ENCODE measurements at regions not wholly inside any gene's neighbourhood (a gene's known extent, or its start where the extent isn't known, plus 50 kb on each side); places are given as distances from the start of the nearest gene placed in this dataset.

DNA sequence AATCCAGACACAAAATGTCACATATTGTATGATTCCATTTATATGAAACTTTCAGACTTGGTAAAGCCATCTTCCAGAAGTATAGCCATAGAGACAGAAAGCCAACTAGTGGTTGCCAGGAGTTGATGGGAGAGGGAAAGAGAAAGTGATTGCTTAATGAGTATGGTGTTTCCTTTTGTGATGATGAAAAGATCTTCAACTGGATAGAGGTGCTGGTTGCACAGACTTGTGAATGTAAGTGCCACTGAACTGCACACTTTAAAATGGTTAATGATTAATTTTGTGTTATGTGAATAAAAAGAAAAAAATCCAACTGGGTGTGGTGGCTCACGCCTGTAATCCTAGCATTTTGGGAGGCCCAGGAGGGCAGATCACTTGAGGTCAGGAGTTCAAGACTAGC lies 135.3 kb upstream of the SLC1A4 start:
- no peaks in the 10 kb centered on the region for H3K27me3 ChIP-seq (ENCODE audit: control insufficient read depth in 2 of 2, insufficient read depth in 2 of 2, low read length in 2 of 2)
- H3K36me3 ChIP-seq (ENCODE audit: control insufficient read depth in 2 of 3, insufficient read depth in 3 of 3, low read length in 3 of 3), result no peaks in the 10 kb centered on the region
- H3K4me3 Mint-ChIP-seq, result no peak overlapping the region
- H3K9me3 Mint-ChIP-seq, result peaks cover 0 to 1% (median 0%) of the 10 kb centered on the region in 11 donors
- peaks cover 2 to 25% (median 3%) of the 10 kb centered on the region in 7 donors for H3K4me1 Mint-ChIP-seq
- POLR2A ChIA-PET, result interaction anchor here (0.9 kb wide), 1 partner anchor 158 kb away, joined by 3 read pairs; no protein-coding TSS in a partner anchor
- no peaks in the 10 kb centered on the region for H3K4me1 ChIP-seq (ENCODE audit: control insufficient read depth in 2 of 2, insufficient read depth in 2 of 2, low read length in 2 of 2)
- no peak for DNase-seq
- H3K27me3 Mint-ChIP-seq, result peaks cover 1 to 17% (median 9%) of the 10 kb centered on the region in 5 donors
- ATAC-seq, result no peak
- peak overlapping the region in 2 of 9 donors; percentile 4 to 17 for H3K27ac Mint-ChIP-seq
- no peak overlapping the region for H3K4me3 ChIP-seq (ENCODE audit: low read length)
- no peaks in the 10 kb centered on the region for H3K36me3 Mint-ChIP-seq
- CTCF ChIA-PET, result no interaction called here
- no peak overlapping the region for H3K27ac ChIP-seq (ENCODE audit: low read depth, low read length)
- no peaks in the 10 kb centered on the region for H3K9me3 ChIP-seq (ENCODE audit: control insufficient read depth in 2 of 3, low read length in 3 of 3)
- intact Hi-C loops (cut with micrococcal nuclease), result no loop called here

DNA sequence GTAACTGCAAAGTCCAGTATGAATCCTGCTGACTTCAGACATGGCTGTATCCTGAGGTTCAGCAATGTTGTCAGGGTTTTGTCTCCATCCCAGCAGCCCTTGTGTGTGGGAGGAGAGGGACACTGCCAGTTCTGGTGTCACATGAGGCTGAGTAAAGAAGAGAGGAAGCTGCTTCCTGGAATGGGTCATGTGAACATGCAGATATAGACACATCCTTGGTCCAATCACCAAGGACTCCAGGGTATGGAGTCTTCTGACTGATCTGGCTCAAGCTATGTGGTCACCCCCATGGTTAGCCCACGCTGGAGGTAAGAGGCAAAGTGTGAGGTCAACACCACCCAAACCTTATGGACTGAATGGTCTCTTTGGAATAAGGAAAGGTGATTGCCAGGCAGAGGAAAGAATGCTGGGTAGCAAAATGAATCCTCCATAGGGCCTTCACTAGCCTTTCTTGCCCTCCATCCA lies 134.4 kb upstream of the SLC1A4 start:
- peak overlapping the region in 1 of 9 donors; percentile 29 for H3K27ac Mint-ChIP-seq
- peaks cover 0 to 1% (median 0%) of the 10 kb centered on the region in 11 donors for H3K9me3 Mint-ChIP-seq
- H3K4me1 ChIP-seq (ENCODE audit: control insufficient read depth in 2 of 2, insufficient read depth in 2 of 2, low read length in 2 of 2), result peaks cover 0 to 4% of the 10 kb centered on the region in 2 donors
- intact Hi-C loops (cut with micrococcal nuclease), result no loop called here
- no peaks in the 10 kb centered on the region for H3K9me3 ChIP-seq (ENCODE audit: control insufficient read depth in 2 of 3, low read length in 3 of 3)
- no peaks in the 10 kb centered on the region for H3K36me3 ChIP-seq (ENCODE audit: control insufficient read depth in 2 of 3, insufficient read depth in 3 of 3, low read length in 3 of 3)
- H3K27ac ChIP-seq (ENCODE audit: low read depth, low read length), result no peak overlapping the region
- H3K36me3 Mint-ChIP-seq, result no peaks in the 10 kb centered on the region
- no peak overlapping the region for H3K4me3 Mint-ChIP-seq
- no peak for DNase-seq
- POLR2A ChIA-PET, result no interaction called here
- no peak overlapping the region for H3K4me3 ChIP-seq (ENCODE audit: low read length)
- H3K27me3 ChIP-seq (ENCODE audit: control insufficient read depth in 2 of 2, insufficient read depth in 2 of 2, low read length in 2 of 2), result no peaks in the 10 kb centered on the region
- CTCF ChIA-PET, result no interaction called here
- ATAC-seq, result peak; percentile 58
- H3K27me3 Mint-ChIP-seq, result peaks cover 2 to 21% (median 10%) of the 10 kb centered on the region in 5 donors
- peaks cover 4 to 26% (median 7%) of the 10 kb centered on the region in 7 donors for H3K4me1 Mint-ChIP-seq

DNA sequence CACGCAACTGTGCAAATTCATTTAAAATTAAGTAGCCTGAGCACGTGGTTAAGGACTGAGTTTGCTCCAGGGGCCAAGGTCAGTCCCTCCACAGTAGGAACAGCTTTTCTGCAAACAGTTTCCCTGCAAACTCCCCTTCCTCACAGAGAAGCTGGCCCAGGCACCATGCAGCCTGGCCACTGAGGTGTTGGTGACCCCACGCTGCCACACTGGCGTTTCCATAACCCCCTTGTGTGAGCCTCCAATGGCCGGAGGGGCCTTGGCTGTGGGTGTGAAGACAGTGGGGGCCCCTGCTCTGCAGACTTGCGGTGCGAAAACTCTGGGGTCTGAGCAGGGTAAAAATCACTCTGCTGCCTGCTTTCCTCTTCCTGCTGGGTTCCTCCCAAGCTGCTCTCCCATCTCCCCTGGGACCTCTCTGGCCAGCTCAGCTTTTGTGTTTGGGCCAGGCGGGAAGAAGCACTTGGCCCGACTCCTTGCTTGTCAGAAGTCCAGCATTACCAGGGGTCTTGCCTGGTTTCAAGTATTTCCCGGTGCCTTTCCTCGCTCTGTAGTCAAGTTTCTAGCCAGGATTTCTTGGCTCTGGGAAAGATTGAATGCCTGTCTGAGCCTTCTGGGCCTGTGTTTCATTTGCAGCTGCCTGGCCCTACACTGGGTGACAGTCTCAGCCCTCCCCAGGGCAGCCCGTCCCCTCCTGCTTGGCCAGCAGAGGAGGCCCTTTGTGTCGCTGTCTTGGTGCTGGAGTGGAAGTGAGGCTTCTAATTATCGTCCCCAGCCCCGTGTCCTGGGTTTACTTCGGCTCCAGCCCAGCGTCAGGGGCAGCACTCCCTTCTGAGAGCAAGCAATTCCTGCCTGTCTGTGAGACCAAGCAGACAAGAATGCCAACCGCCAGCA lies 131.4 kb upstream of the SLC1A4 start:
- DNase-seq (no peak), ATAC-seq (no peak)
- no peak overlapping the region for H3K4me3 Mint-ChIP-seq
- CTCF ChIA-PET, result interaction anchor here (0.8 to 1.0 kb wide), 2 partner anchors 10 to 14 kb away, joined by 3 read pairs; no protein-coding TSS in a partner anchor
- H3K9me3 Mint-ChIP-seq, result peaks cover 0 to 1% (median 0%) of the 10 kb centered on the region in 11 donors
- no peak overlapping the region for H3K4me3 ChIP-seq (ENCODE audit: low read length)
- H3K27me3 ChIP-seq (ENCODE audit: control insufficient read depth in 2 of 2, insufficient read depth in 2 of 2, low read length in 2 of 2), result peaks cover 0 to 3% of the 10 kb centered on the region in 2 donors
- peaks cover 0 to 4% of the 10 kb centered on the region in 2 donors for H3K4me1 ChIP-seq (ENCODE audit: control insufficient read depth in 2 of 2, insufficient read depth in 2 of 2, low read length in 2 of 2)
- H3K27ac ChIP-seq (ENCODE audit: low read depth, low read length), result no peak overlapping the region
- peak overlapping the region in 1 of 9 donors; percentile 7 for H3K27ac Mint-ChIP-seq
- no peaks in the 10 kb centered on the region for H3K36me3 Mint-ChIP-seq
- intact Hi-C loops (cut with micrococcal nuclease), result no loop called here
- no peaks in the 10 kb centered on the region for H3K36me3 ChIP-seq (ENCODE audit: control insufficient read depth in 2 of 3, insufficient read depth in 3 of 3, low read length in 3 of 3)
- H3K27me3 Mint-ChIP-seq, result peaks cover 2 to 21% (median 8%) of the 10 kb centered on the region in 5 donors
- peaks cover 4 to 26% (median 7%) of the 10 kb centered on the region in 7 donors for H3K4me1 Mint-ChIP-seq
- POLR2A ChIA-PET, result no interaction called here
- H3K9me3 ChIP-seq (ENCODE audit: control insufficient read depth in 2 of 3, low read length in 3 of 3), result no peaks in the 10 kb centered on the region

DNA sequence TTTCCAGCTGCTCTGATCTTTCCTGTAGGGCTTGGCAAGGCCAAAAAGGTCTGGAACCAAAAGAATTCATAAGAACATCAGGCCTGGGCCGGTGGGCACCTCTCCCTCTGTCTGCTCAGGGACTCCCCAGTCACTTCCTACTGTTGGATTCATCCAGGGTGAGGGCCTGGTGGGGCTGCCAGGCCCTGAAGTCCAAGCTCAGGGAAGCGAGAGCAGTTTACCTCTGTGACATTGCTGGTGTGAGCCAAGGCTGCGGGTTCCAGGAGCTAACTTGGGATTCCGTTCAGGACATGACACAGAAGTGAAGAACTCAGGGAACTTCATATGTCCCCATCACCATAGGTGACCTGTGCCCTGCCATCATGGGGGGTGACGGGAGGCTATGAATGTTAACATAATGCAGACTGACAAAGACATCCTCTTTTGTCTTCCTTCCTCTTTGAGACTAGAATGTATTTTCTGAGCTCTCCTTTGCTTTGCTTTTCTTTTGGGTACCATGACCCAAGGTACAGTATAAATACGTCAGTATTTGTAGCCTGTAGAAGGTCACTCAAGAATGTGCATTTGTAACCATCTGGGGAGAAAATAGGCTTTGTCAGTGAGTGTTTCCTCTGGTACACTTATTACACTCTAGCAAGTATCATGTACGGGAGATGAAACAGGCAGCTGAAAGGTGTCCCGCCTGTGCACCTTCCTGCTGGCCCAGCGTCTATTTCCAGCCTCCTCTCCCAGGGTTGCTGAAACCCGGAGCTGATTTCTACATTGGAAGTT lies 130.5 kb upstream of the SLC1A4 start:
- Mint-ChIP-seq H3K36me3 (no peaks in the 10 kb centered on the region), H3K4me3 (peak overlapping the region in 8 of 10 donors; percentile 2 to 71 (median 62)), H3K27ac (no peak overlapping the region), H3K4me1 (peaks cover 4 to 18% (median 7%) of the 10 kb centered on the region in 7 donors), H3K9me3 (peaks cover 0 to 1% (median 0%) of the 10 kb centered on the region in 11 donors), H3K27me3 (peaks cover 2 to 21% (median 8%) of the 10 kb centered on the region in 5 donors)
- Histone ChIP-seq H3K4me1 (ENCODE audit: control insufficient read depth in 2 of 2, insufficient read depth in 2 of 2, low read length in 2 of 2) (peaks cover 0 to 4% of the 10 kb centered on the region in 2 donors), H3K36me3 (ENCODE audit: control insufficient read depth in 2 of 3, insufficient read depth in 3 of 3, low read length in 3 of 3) (no peaks in the 10 kb centered on the region), H3K27me3 (ENCODE audit: control insufficient read depth in 2 of 2, insufficient read depth in 2 of 2, low read length in 2 of 2) (peaks cover 0 to 3% of the 10 kb centered on the region in 2 donors), H3K4me3 (ENCODE audit: low read length) (peak overlapping the region; percentile 7), H3K9me3 (ENCODE audit: control insufficient read depth in 2 of 3, low read length in 3 of 3) (no peaks in the 10 kb centered on the region), H3K27ac (ENCODE audit: low read depth, low read length) (no peak overlapping the region)
- CTCF ChIA-PET, result interaction anchor here (0.6 to 1.2 kb wide), 6 partner anchors 8 to 277 kb away, joined by 3 to 6 read pairs (median 3); no protein-coding TSS in a partner anchor
- POLR2A ChIA-PET, result interaction anchor here (1.7 kb wide), 1 partner anchor 107 kb away, joined by 6 read pairs; no protein-coding TSS in a partner anchor
- ATAC-seq, result peak; percentile 26
- intact Hi-C loops (cut with micrococcal nuclease), result no loop called here
- no peak for DNase-seq

DNA sequence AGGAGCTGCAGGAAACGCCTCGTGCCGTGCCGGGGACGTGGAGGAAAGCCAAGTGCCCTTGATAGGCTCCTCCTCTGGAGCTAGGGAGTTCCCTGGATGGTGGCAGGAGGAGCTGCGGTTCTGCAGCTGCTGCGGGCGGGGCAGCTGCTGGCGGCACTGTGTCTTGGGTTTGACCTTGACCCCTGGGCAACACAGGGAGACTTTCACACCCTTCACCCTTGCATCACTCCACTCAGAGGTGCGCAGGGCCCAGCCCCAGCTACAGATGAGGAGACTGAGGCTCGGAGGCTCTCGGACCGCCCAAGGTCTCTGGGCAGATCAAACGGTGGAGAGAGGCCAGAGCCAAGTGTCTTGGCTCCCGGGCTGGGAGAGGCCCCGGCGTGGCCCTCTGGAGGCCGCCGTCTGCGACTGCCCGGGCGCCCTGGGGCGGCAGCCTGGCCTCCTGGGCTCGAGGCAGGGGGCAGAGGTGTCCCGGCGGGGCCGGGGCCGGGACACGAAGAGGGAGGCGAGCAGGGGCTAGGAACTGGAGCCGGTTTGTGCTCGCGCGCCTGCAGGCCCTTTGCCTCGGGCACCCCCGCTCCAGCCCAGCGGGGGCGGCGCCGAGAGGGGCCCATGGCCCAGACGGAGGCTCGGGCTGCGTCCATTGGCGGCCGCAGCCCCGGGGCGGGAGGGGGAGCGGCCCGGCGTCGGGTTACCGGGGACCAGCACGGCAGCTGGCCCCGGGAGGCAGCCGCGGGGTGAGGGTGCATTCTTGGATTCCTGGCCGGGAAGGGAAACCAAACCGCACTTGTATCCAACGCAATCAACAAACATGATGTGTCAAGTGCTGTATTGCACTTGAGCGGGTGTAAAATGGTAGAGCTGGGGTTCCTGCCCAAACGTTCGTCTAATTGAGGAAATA lies 129.6 kb upstream of the SLC1A4 start:
- Histone ChIP-seq H3K4me1 (ENCODE audit: control insufficient read depth in 2 of 2, insufficient read depth in 2 of 2, low read length in 2 of 2) (peaks cover 0 to 5% of the 10 kb centered on the region in 2 donors), H3K27me3 (ENCODE audit: control insufficient read depth in 2 of 2, insufficient read depth in 2 of 2, low read length in 2 of 2) (peaks cover 0 to 3% of the 10 kb centered on the region in 2 donors), H3K36me3 (ENCODE audit: control insufficient read depth in 2 of 3, insufficient read depth in 3 of 3, low read length in 3 of 3) (no peaks in the 10 kb centered on the region), H3K27ac (ENCODE audit: low read depth, low read length) (no peak overlapping the region), H3K4me3 (ENCODE audit: low read length) (peak overlapping the region; percentile 7), H3K9me3 (ENCODE audit: control insufficient read depth in 2 of 3, low read length in 3 of 3) (no peaks in the 10 kb centered on the region)
- ChIA-PET CTCF (interaction anchor here (0.6 to 1.2 kb wide), 7 partner anchors 8 to 647 kb away, joined by 3 to 6 read pairs (median 3); no protein-coding TSS in a partner anchor), POLR2A (interaction anchor here (1.7 kb wide), 1 partner anchor 108 kb away, joined by 6 read pairs; no protein-coding TSS in a partner anchor)
- ATAC-seq (peak; percentile 46), DNase-seq (no peak)
- peaks cover 2 to 21% (median 8%) of the 10 kb centered on the region in 5 donors for H3K27me3 Mint-ChIP-seq
- no peak overlapping the region for H3K27ac Mint-ChIP-seq
- H3K4me3 Mint-ChIP-seq, result peak overlapping the region in 9 of 10 donors; percentile 21 to 71 (median 59)
- H3K9me3 Mint-ChIP-seq, result peaks cover 0 to 1% (median 0%) of the 10 kb centered on the region in 11 donors
- intact Hi-C loops (cut with micrococcal nuclease), result no loop called here
- H3K4me1 Mint-ChIP-seq, result peaks cover 4 to 12% (median 7%) of the 10 kb centered on the region in 7 donors
- no peaks in the 10 kb centered on the region for H3K36me3 Mint-ChIP-seq

All from naive thymus-derived CD4-positive, alpha-beta T cell (primary cell).